SK-N-SH treated with all-trans-retinoic acid at 6 μM for 48 hours (cell line): ENCODE measurements at regions not wholly inside any gene's neighbourhood (a gene's known extent, or its start where the extent isn't known, plus 50 kb on each side); places are given as distances from the start of the nearest gene placed in this dataset.

Experiments
- CREB5 ChIP-seq: fragments of 250-450 bp; sonication (Bioruptor Pico); IDR thresholded peaks from 2 replicates; pipeline ENCODE4 v1.5.1; 2020; ENCODE audit warnings: low read depth, mild to moderate bottlenecking, moderate library complexity
- ISL1 ChIP-seq: fragments of 250-450 bp; sonication (Bioruptor Pico); IDR thresholded peaks from 2 replicates; pipeline ENCODE4 v2.1.2; 2022; ENCODE audit warnings: mild to moderate bottlenecking, moderate library complexity
- OSR1 ChIP-seq: fragments of 250-450 bp; sonication (Bioruptor Pico); IDR thresholded peaks from 2 replicates; pipeline ENCODE4 v1.8.0; 2022; ENCODE audit warnings: moderate library complexity, mild to moderate bottlenecking, inconsistent platforms
- PATZ1 ChIP-seq: fragments of 250-450 bp; sonication (Bioruptor Pico); IDR thresholded peaks from 2 replicates; pipeline ENCODE4 v1.8.0; 2020; ENCODE audit warnings: mild to moderate bottlenecking, moderate library complexity, borderline replicate concordance
- PPARA ChIP-seq: fragments of 250-450 bp; sonication (Bioruptor Pico); IDR thresholded peaks from 2 replicates; pipeline ENCODE4 v1.5.0; 2020; ENCODE audit warnings: mild to moderate bottlenecking, borderline replicate concordance
- TF ChIP-seq, protein P1 (sequence below): fragments of 250-450 bp; sonication (Bioruptor Pico); IDR thresholded peaks from 2 replicates; pipeline ENCODE4 v1.5.1; 2021; ENCODE audit warnings: mild to moderate bottlenecking, moderate library complexity

GRCh38 chr12:77319166-77319565 lies 253.8 kb upstream of the E2F7 start:
- TF ChIP-seq CREB5, result no peak
- TF ChIP-seq PPARA, result no peak
- no peak for TF ChIP-seq PATZ1 (CRISPR knock-in tag)
- no peak for TF ChIP-seq ISL1 (CRISPR knock-in tag)
- no peak for TF ChIP-seq OSR1
- TF ChIP-seq, protein P1, sequence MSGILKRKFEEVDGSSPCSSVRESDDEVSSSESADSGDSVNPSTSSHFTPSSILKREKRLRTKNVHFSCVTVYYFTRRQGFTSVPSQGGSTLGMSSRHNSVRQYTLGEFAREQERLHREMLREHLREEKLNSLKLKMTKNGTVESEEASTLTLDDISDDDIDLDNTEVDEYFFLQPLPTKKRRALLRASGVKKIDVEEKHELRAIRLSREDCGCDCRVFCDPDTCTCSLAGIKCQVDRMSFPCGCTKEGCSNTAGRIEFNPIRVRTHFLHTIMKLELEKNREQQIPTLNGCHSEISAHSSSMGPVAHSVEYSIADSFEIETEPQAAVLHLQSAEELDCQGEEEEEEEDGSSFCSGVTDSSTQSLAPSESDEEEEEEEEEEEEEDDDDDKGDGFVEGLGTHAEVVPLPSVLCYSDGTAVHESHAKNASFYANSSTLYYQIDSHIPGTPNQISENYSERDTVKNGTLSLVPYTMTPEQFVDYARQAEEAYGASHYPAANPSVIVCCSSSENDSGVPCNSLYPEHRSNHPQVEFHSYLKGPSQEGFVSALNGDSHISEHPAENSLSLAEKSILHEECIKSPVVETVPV (CRISPR knock-in tag), result no peak
